Islet precursor cell (in vitro differentiated cells): ENCODE measurements at regions not wholly inside any gene's neighbourhood (a gene's known extent, or its start where the extent isn't known, plus 50 kb on each side); places are given as distances from the start of the nearest gene placed in this dataset.

Source experiments
- DNase-seq: peaks from one replicate; pipeline ENCODE4 v3.0.0-alpha.2; 2018

- DNase-seq: no peak
These were observed 72.5 kb upstream of the IRX3 start for GRCh38 chr16:54359081-54359480.

- DNase-seq: no peak
These were observed 69.8 kb upstream of the IRX3 start for GRCh38 chr16:54356391-54356790.

DNA sequence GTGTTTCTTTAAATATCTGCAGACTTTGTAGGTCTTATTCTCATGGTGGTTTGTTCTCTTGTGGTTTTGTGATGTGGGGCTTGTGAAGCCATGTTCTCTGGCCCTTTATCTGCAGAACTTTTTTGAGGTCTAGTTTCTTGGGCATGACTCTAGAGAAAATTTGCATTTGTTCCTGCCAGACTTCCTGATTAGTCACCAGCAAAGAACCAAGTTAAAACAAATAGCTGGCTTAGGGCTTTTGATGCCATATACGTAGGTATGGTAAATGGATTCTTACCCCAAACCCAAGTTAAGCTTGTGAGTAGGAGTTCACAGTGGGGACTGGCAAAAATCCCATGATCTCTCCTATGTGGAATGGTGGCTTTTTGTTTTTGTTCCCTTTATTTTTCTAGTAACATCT lies 68.7 kb upstream of the IRX3 start:
- no peak for DNase-seq

GRCh38 chr16:54353097-54353496 lies 66.5 kb upstream of the IRX3 start:
- DNase-seq: no peak

DNA sequence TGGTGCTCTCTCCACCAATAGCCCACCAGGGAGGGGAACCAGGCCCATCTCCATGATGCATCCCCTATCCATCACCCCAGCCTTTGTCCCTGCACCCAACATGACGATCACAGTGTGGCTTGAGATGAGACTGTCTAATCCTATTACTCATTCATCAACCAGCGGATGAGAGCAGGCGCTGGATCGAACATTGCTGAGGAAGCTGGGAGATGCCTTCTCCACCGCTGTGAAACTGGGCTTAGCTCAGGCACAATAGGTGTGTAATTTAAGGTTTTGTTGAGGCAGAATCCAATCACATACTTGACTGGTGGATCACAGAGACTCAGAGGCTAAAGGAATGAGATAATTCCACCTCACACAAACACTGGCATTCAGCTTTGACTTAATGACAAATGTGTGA lies 64.6 kb upstream of the IRX3 start:
- DNase-seq: no peak

DNA sequence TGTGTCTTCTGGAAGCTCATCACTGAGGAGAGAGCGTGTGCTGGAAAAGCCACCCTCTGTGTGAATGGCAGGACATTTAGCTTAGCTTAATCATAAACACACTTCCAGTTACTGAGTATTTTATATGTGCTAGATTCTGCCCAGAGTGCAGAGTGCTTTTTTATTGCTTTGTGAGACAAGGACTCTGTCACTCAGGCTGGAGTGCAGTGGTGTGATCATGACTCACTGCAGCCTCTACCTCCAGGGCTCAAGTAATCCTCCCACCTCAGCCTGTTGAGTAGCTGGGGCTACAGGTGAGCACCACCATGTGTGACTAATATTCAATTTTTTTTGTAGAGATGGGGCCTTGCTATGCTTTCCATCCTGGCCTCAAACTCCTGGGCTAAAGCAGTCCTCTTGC lies 61.4 kb upstream of the IRX3 start:
- peak; percentile 66 for DNase-seq

DNA sequence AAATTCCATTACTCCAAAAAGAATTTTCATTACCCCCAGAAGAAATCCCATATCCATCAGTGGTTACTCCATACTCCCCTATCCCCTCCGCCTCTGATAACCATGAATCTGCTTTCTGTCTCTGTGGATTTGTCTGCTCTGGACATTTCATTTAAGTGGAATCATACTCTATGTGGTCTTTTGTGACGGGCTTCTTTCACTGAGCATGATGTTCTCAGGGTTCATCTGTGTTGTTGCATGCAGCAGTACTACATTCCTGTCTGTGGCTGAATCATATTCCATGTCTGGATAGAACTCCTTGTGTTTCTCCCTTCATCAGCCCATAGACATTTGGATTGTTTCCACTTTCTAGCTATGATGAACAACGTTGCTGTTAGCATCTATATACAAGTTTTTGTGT lies 59.5 kb upstream of the IRX3 start:
- no peak for DNase-seq

DNA sequence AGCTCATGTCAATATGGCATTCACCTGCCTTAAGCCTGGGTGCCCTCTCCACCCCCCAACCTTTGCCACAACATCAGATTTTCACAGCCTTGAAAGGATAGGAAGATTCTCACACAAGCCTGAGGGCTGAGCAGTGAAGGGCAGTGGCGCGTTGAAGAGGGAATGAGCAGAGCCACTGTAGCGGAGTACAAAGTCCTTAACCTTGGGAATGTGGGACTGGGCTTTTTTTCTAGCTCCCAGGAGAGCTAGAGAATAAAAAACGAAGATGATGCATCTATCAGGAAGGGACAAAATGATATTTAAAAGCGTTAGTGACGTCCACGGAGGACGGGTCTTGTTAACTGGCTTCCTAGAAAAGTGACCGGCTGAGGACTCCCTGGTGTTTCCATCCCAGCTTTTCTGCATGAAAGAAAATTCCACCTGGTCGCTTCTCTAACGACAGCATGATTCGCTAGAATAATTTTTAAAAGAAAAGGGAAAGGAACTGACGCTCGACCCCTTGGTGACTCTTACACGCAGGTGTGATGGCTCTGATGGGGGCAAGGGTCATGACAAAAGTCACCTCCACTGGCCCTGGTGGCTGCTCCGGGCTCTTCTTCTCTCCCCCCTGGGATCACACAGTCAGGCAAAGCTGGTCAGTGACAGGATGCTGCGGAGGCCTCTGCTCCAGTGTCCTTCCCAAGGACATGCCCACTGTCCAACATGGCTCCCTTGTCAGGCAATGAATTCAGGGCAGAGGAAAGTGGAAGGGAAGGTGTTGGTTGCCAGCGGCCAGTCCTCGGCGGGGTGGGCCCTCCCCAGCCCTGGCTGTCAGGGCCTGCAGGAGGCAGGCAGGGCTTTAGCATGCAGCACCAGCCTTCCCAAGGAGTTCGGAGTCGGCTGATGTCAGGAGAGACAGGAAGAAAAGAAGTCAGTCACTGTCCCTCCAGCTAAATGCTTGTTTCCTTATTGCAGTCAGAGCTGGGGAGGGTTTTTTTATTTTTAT lies 58.4 kb upstream of the IRX3 start:
- DNase-seq: no peak

DNA sequence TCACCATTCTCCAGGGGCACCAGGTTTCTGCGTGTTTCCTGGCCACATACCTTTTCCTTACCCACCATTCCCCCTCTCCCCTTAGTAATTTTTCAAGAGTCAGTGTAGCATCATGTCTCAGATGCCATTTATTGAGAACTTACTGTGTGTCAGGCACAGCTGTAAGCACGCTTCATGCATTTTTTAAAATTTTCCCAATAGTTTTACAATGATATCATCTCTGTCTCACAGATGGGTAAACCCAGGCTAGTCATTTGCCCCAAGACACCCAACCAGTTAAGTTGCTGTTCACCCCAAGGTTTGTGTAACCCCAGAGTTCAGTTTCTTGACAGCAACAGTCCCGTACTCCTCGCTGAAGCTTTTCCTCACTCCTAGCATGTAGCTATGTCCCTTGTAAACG lies 56.4 kb upstream of the IRX3 start:
- no peak for DNase-seq

- no peak for DNase-seq
These were observed 55.5 kb upstream of the IRX3 start for GRCh38 chr16:54341892-54342776.

DNA sequence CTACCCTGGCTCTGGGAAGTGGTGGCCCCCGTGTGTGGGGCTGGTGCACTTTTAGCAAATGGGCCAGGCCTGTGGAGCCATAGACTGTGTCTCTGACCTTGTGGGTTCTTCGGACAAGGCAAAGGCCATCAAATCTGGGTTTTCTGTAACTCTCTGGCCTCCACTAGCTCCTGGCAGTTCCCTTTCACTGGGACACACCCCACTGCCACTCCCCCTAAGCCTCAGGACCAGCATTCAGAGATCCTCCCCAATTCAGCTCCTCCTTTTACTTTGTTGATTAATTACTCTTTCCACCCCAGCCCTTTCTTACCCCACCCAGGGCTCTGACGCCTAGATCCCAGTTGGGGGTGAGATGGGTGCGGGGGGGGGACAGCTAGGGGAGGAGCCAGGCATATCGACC lies 53.9 kb upstream of the IRX3 start:
- no peak for DNase-seq

DNA sequence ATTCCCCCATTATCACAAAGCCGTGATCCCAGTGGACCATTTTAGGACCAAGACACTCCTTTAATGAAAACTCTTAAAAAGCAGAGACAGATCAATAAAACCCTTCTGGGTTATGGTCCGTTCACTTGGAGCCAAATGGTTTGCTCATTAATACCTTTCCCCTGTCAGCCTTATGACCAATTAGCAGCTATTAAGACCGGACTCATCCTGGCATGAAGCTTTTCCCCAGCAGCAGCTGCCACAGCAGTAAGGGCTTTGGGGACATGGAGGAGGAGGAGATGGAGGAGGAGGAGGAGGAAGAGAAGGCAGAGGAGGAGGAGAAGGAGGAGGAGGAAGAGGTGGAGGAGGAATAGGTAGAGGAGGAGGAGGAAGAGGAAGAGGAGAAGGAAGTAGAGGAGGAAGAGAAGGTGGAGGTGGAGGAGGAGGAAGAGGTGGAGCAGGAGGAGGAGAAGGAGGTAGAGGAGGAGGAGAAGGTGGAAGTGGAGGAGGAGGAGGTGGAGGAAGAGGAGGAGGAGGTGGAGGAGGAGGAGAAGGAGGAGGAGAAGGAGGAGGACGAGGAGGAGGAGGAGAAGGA lies 50.1 kb upstream of the IRX3 start:
- no peak for DNase-seq
